Suppressor macrophage treated with lipopolysaccharide for 4 hours (primary cell): ENCODE measurements at regions not wholly inside any gene's neighbourhood (a gene's known extent, or its start where the extent isn't known, plus 50 kb on each side); places are given as distances from the start of the nearest gene placed in this dataset.

ENCODE experiments used
- DNase-seq: peaks from one replicate; pipeline ENCODE4 v3.0.0-alpha.2; 2020

- DNase-seq = no peak
These were observed 123.0 kb upstream of the PKDCC start for GRCh38 chr2:41924709-41925408.

- DNase-seq = no peak
These were observed 122.1 kb upstream of the PKDCC start for GRCh38 chr2:41925712-41926111.

GRCh38 chr2:41926614-41927580 is 120.9 kb upstream of the PKDCC start:
- DNase-seq = no peak

GRCh38 chr2:41927581-41928264 is 120.1 kb upstream of the PKDCC start:
- DNase-seq = no peak

GRCh38 chr2:41928526-41928925 is 119.3 kb upstream of the PKDCC start:
- no peak for DNase-seq

GRCh38 chr2:41930807-41931566 is 116.8 kb upstream of the PKDCC start:
- no peak for DNase-seq

GRCh38 chr2:41932241-41933045 is 115.4 kb upstream of the PKDCC start:
- DNase-seq = no peak

- no peak for DNase-seq
These were observed 114.8 kb upstream of the PKDCC start for GRCh38 chr2:41933046-41933420.

GRCh38 chr2:41933585-41934320 is 114.1 kb upstream of the PKDCC start:
- peak; percentile 80 for DNase-seq

- no peak for DNase-seq
These were observed 113.4 kb upstream of the PKDCC start for GRCh38 chr2:41934329-41934958.

- no peak for DNase-seq
These were observed 112.8 kb upstream of the PKDCC start for GRCh38 chr2:41935002-41935401.

GRCh38 chr2:41935825-41936224 is 112.0 kb upstream of the PKDCC start:
- no peak for DNase-seq

- DNase-seq = no peak
These were observed 110.9 kb upstream of the PKDCC start for GRCh38 chr2:41936771-41937463.

GRCh38 chr2:41937464-41937906 is 110.3 kb upstream of the PKDCC start:
- DNase-seq = no peak

GRCh38 chr2:41937921-41938708 is 109.7 kb upstream of the PKDCC start:
- DNase-seq = no peak

GRCh38 chr2:41940060-41940744 is 107.6 kb upstream of the PKDCC start:
- DNase-seq = no peak

GRCh38 chr2:41940745-41941063 is 107.1 kb upstream of the PKDCC start:
- DNase-seq = no peak

GRCh38 chr2:41941831-41942230 is 106.0 kb upstream of the PKDCC start:
- DNase-seq = no peak

GRCh38 chr2:41942278-41942677 is 105.5 kb upstream of the PKDCC start:
- no peak for DNase-seq
